ENCODE measurements at regions not wholly inside any gene's neighbourhood (a gene's known extent, or its start where the extent isn't known, plus 50 kb on each side); places are given as distances from the start of the nearest gene placed in this dataset.

GRCh38 chr3:157832588-157832987 lies 273.6 kb downstream of the SHOX2 start:
- no peak for TF ChIP-seq REST (IDR thresholded peaks at IDR 0.05; ENCODE audit: low read depth)
- TF ChIP-seq POLR2AphosphoS5 (IDR thresholded peaks at IDR 0.05; ENCODE audit: low read depth, low read length) = no peak
- TF ChIP-seq MAX (IDR thresholded peaks at IDR 0.05) = no peak
- TF ChIP-seq ZBTB33 (IDR thresholded peaks at IDR 0.05; ENCODE audit: extremely low read depth, insufficient replicate concordance, low read length) = no peak
- TF ChIP-seq CEBPB (IDR thresholded peaks at IDR 0.05; ENCODE audit: low read depth) = no peak
- TF ChIP-seq YY1 (IDR thresholded peaks at IDR 0.05; ENCODE audit: extremely low read depth, insufficient replicate concordance, low read depth, low read length) = no peak
- no peak for TF ChIP-seq POLR2A (IDR thresholded peaks at IDR 0.05; ENCODE audit: borderline replicate concordance, extremely low read depth, insufficient read depth, insufficient read length)
- TF ChIP-seq ZFX (IDR thresholded peaks at IDR 0.05) = no peak
